ENCODE measurements at regions not wholly inside any gene's neighbourhood (a gene's known extent, or its start where the extent isn't known, plus 50 kb on each side); places are given as distances from the start of the nearest gene placed in this dataset.

GRCh38 chr17:15890279-15890892 lies 54.5 kb upstream of the ADORA2B start:
- Histone ChIP-seq H3K4me2 (ENCODE audit: insufficient read depth, low read length) (no peak overlapping the region), H3K9me3 (ENCODE audit: low read depth, low read length) (no peaks in the 10 kb centered on the region), H3K36me3 (ENCODE audit: insufficient read depth, low read length) (no peaks in the 10 kb centered on the region), H3K27me3 (ENCODE audit: insufficient read depth, low read length) (no peaks in the 10 kb centered on the region), H3K27ac (ENCODE audit: low read depth, low read length) (no peak overlapping the region), H2AFZ (ENCODE audit: low read length) (no peak overlapping the region), H3K4me3 (ENCODE audit: insufficient read depth, low read length) (no peak overlapping the region), H3K79me2 (ENCODE audit: insufficient read depth, low read length) (no peaks in the 10 kb centered on the region), H4K20me1 (ENCODE audit: insufficient read depth, low read length) (no peaks in the 10 kb centered on the region), H3K4me1 (ENCODE audit: insufficient read depth, low read length) (peaks cover 14% of the 10 kb centered on the region)
- DNase-seq (ENCODE audit: insufficient read length, low spot score, missing footprints) = no peak
- no peak for TF ChIP-seq CTCF (IDR thresholded peaks at IDR 0.05; ENCODE audit: extremely low read depth, low read depth, low read length)

GRCh38 chr17:15891318-15891717 lies 53.6 kb upstream of the ADORA2B start:
- no peak overlapping the region for H2AFZ ChIP-seq (ENCODE audit: low read length)
- peaks cover 14% of the 10 kb centered on the region for H3K4me1 ChIP-seq (ENCODE audit: insufficient read depth, low read length)
- H3K79me2 ChIP-seq (ENCODE audit: insufficient read depth, low read length) = no peaks in the 10 kb centered on the region
- H3K4me3 ChIP-seq (ENCODE audit: insufficient read depth, low read length) = no peak overlapping the region
- DNase-seq (ENCODE audit: insufficient read length, low spot score, missing footprints) = no peak
- H3K4me2 ChIP-seq (ENCODE audit: insufficient read depth, low read length) = no peak overlapping the region
- no peak for TF ChIP-seq CTCF (IDR thresholded peaks at IDR 0.05; ENCODE audit: extremely low read depth, low read depth, low read length)
- H4K20me1 ChIP-seq (ENCODE audit: insufficient read depth, low read length) = no peaks in the 10 kb centered on the region
- H3K27me3 ChIP-seq (ENCODE audit: insufficient read depth, low read length) = no peaks in the 10 kb centered on the region
- H3K36me3 ChIP-seq (ENCODE audit: insufficient read depth, low read length) = no peaks in the 10 kb centered on the region
- H3K9me3 ChIP-seq (ENCODE audit: low read depth, low read length) = no peaks in the 10 kb centered on the region
- no peak overlapping the region for H3K27ac ChIP-seq (ENCODE audit: low read depth, low read length)

- Histone ChIP-seq H3K27me3 (ENCODE audit: insufficient read depth, low read length) (no peaks in the 10 kb centered on the region), H3K9me3 (ENCODE audit: low read depth, low read length) (no peaks in the 10 kb centered on the region), H2AFZ (ENCODE audit: low read length) (no peak overlapping the region), H3K4me2 (ENCODE audit: insufficient read depth, low read length) (peak overlapping the region; percentile 70), H4K20me1 (ENCODE audit: insufficient read depth, low read length) (no peaks in the 10 kb centered on the region), H3K27ac (ENCODE audit: low read depth, low read length) (peak overlapping the region; percentile 65), H3K4me1 (ENCODE audit: insufficient read depth, low read length) (peaks cover 14% of the 10 kb centered on the region), H3K79me2 (ENCODE audit: insufficient read depth, low read length) (no peaks in the 10 kb centered on the region), H3K36me3 (ENCODE audit: insufficient read depth, low read length) (no peaks in the 10 kb centered on the region), H3K4me3 (ENCODE audit: insufficient read depth, low read length) (no peak overlapping the region)
- TF ChIP-seq CTCF (IDR thresholded peaks at IDR 0.05; ENCODE audit: extremely low read depth, low read depth, low read length) = no peak
- no peak for DNase-seq (ENCODE audit: insufficient read length, low spot score, missing footprints)
Observed at GRCh38 chr17:15892244-15892643, 52.7 kb upstream of the ADORA2B start.

GRCh38 chr17:15892731-15893657 lies 51.9 kb upstream of the ADORA2B start:
- Histone ChIP-seq H3K4me2 (ENCODE audit: insufficient read depth, low read length) (peak overlapping the region; percentile 70), H3K36me3 (ENCODE audit: insufficient read depth, low read length) (no peaks in the 10 kb centered on the region), H3K4me3 (ENCODE audit: insufficient read depth, low read length) (peak overlapping the region; percentile 27), H3K27me3 (ENCODE audit: insufficient read depth, low read length) (no peaks in the 10 kb centered on the region), H3K27ac (ENCODE audit: low read depth, low read length) (peak overlapping the region; percentile 65), H3K9me3 (ENCODE audit: low read depth, low read length) (no peaks in the 10 kb centered on the region), H4K20me1 (ENCODE audit: insufficient read depth, low read length) (no peaks in the 10 kb centered on the region), H2AFZ (ENCODE audit: low read length) (peak overlapping the region; percentile 49), H3K4me1 (ENCODE audit: insufficient read depth, low read length) (peaks cover 14% of the 10 kb centered on the region), H3K79me2 (ENCODE audit: insufficient read depth, low read length) (no peaks in the 10 kb centered on the region)
- no peak for TF ChIP-seq CTCF (IDR thresholded peaks at IDR 0.05; ENCODE audit: extremely low read depth, low read depth, low read length)
- DNase-seq (ENCODE audit: insufficient read length, low spot score, missing footprints) = no peak

Data from osteoblast (primary cell).